NCI-H82 (cell line): ENCODE measurements at regions not wholly inside any gene's neighbourhood (a gene's known extent, or its start where the extent isn't known, plus 50 kb on each side); places are given as distances from the start of the nearest gene placed in this dataset.
A peak's percentile ranks its signal among the peaks of the same experiment; 100 is the strongest.
"Not testable (repeated sequence)": the region's sequence is repeated elsewhere in the genome, so short reads cannot be mapped to it uniquely, and the experiment has no call there.

ENCODE experiments used
- DNase-seq: peaks from one replicate; lab custom pipeline; 2025; lab: John Stamatoyannopoulos, UW

DNA sequence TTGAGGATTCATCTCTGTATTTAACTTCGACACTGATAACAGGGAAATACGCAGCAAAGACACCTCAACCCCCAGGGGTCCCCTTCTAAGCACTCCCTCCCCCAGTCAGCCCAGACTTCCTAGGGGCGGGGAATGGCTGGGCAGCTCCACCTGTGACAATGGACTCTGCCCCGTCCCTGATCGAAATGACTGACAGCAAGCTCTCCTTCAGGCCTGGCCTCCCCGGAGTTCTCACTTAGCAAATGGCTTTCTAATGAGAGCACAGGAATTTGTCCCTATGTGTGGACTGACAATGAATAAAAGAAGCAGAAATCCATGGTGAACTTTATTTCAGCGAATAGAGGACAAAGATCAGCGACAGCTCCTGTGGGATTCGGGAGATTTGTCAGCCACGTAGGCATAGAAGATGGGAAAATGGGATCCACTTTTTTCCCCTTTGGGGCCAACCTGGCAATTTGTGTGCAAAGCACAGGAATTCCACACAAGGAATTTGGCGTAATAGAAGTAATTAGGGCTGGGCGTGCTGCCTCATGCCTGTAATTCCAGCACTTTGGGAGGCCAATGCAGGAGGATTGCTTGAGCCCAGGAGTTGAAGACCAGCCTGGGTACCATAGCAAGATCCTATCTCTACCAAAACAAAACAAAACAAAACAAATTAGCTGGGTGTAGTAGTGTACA, 63.8 kb downstream of the TNFAIP2 start:
- DNase-seq: no peak

DNA sequence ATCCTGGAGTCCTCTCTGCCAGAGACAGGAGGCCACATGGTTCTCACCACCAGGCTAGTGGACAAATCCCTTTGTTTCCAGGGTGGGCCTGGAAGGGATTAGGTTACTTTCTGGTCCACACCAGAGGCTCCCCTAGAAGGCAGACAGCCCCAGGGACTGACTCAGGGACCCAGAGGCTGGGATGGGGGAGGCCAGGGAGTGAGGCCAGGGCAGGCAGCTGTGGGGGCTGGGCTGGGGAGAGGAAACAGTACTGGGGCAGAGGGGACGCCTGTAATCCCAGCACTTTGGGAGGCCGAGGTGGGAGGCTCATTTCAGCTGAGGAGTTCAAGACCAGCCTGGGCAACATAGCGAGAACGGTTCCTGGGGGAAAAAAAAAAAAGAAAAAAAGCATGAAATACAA, 64.7 kb downstream of the TNFAIP2 start:
- DNase-seq: no peak

DNA sequence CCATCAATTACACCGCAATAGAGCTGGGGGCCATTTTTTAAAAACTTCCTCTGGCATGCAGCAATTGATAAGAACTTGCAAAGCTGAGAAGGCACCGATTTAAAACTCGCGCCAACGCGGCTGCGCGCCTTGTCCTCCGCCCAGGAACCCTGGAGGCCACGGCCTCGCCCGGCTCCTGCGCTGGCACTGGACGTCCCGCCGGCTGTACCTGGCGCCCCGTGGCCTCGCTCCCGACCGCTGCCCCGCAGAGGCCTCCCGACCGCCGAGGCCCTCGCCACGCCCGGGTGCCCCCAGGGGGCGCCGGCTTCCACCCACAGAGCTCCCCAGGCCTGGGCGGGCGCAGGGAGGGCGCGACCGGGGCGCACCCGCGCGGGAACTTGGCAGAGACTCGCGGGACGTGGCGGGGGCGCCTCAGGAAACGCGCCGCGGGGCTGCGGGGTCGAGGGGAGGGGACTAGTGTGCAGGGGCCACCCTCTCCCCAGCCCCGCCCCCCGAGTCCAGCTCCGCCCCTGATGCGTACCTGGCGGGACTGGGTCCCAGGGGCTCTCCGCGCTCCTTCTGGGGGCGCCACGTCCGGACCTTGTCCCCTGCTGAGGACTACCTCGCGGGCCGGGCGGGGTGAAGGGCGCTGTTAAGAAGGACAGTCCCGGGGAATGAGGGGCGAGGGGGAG, 65.7 kb downstream of the TNFAIP2 start:
- DNase-seq: no peak

DNA sequence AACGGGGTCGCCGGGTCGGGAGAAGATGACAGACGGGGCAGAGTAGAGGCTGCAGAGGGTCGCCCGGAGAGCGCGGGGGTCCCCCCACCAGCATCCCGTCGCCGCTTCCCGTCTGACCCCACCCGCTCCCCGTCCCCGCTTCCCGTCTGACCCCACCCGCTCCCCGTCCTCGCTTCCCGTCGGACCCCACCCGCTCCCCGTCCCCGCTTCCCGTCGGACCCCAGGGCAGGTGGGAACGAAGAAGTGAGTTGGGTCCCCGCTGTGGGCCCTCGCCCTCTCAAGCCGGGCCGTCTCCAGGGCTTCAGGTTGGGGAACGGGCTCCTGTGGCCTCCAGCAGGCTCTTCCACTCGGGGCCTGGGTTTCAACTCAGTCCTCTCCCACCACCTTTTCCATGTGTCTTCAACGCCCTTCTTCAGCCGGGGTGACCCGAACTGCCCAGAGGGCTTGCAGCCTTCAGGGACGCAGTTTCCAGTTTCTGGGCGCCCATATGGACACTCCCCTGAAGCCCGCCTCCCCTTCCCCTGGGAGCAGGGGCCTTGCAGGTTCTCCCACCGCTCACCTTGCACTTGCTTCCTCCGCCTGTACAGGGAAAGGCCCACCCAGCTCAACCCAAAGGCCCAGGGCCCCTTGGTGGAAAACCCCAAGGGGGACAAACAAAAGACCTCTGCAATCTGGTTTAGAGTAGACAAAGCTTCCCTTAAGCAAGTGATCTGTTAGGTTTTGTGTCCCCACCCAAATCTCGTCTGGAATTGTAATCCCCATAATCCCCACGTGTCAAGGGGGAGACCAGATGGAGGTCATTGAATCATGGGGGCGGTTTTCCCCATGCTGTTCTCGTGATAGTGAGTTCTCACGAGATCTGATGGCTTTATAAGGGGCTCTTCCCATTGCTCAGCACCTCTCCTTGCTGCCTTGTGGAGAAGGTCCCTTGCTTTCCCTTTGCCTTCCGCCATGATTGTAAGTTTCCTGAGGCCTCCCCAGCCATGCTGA, 66.5 kb downstream of the TNFAIP2 start:
- peak; percentile 67 for DNase-seq

DNA sequence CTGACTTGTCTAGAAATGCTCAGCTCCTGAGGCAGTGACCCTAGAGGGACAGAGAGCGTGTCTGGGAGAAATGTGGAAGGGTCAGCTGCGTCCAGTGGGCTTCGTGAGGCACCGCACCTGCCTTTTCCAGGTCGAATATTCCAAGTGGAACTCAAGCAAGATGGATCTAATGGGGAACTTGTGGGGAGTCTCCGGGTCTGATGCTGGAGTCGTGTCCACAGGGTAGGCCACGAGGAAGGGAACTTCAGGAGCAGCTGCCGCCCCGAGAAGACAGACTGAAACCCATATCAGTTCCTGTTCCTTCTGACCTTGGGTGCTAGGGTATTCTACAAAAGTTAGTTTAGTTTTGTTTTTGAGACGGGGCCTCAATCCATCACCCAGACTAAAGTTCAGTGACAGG, 67.5 kb downstream of the TNFAIP2 start:
- no peak for DNase-seq

DNA sequence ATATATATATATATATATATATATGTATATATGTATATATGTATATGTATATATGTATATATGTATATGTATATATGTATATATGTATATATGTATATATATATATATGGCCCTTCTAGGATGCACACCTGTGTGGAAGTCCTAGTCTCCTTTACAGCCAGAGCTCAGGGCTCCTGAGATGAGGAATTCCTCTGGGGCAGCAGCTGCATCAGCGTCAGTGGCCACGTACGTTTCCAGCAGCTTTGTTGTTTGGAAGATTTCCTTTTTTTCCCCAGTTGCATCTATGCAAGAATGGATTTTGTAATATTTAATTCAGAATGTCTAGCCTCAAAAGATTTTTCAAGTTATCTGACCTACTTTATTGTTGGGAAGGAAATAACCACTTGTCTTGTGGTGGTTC, 68.6 kb downstream of the TNFAIP2 start:
- no peak for DNase-seq

DNA sequence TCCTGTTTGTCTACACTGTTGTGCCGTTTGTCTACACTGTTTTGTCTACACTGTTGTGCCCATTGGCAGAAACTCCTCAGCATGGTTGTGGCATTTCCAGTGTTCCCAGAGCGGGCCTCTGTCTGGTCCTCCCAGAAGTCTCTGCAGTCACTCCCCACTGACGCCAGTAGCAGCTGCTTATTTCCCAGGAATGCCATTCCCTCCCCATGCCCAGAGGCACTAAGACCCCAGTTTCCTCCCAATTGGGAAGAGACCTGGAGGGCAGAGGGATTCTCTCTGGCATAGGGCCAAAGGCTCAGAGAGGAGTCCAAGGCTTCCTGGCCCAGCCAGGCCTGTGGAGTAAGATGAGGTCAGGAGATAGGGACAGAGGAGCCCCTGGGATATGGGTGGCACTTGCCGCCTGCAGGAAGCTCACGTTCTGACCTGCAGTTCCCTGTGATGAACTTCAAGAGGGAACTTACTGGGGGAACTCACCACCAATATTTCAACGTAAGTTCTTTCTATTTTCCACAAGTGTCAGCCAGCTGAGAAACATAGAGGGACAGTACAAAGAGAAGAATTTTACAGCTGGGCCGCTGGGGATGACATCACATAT, 69.1 kb downstream of the TNFAIP2 start:
- no peak for DNase-seq

DNA sequence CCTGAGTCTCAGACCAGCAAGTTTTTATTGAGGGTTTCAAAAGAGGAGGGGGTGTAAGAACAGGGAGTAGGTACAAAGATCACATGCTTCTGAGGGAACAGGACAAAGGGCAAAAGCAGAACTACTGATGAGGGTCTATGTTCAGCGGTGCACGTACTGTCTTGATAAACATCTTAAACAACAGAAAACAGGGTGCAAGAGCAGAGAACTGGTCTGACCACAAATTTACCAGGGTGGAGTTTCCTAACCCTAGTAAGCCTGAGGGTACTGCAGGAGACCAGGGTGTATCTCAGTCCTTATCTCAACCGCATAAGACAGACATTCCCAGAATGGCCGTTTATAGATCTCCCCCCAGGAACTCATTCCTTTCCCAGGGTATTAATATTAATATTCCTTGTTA, 69.6 kb downstream of the TNFAIP2 start:
- not testable (repeated sequence) for DNase-seq

DNA sequence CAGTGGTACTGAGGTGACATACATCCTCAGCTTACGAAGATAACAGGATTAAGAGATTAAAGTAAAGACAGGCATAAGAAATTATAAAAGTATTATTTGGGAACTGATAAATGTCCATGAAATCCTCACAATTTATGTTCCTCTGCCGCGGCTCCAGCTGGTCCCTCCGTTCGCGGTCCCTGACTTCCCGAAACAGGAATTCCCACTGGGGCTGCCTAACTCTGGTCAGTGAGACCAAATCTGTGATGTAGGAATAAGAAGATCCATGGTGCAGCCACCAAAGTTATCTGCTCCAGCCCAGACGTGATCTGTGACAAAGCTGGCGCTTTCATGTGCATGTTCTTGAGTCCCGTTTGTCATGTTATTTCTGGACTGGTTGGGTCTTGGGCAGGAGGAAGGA, 70.2 kb downstream of the TNFAIP2 start:
- DNase-seq: peak; percentile 39

DNA sequence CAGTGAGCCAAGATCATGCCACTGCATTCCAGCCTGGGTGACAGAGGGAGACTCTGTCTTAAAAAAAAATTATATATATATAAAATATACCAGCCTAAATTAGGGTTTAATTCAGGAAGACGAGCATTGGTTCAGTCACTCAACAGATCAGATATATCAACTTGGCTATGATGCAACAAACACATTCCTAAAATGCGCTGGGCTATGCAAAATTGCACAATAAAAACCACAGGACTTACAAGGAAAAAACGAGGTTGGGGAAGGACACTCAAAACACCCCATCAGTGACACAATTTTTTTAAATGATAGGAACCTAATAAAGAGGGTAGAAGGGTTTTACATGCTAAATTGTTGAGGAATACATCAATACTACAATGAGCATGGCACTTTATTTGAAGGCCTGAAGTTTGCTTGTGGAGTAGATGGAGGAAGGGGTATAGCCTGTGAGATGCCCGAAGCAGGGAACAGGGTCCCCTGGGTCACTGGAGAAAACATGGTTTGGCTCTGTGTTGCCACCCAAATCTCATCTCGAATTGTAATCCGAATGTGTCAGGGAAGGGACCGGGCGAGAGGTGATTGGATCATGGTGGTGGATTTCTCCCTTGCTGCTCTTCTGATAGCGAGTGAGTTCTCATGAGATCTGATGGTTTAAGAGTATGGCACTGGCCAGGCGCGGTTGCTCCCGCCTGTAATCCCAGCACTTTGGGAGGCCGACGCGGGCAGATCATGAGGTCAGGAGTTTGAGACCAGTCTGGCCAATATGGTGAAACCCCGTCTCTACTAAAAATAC, 71.2 kb downstream of the TNFAIP2 start:
- no peak for DNase-seq

DNA sequence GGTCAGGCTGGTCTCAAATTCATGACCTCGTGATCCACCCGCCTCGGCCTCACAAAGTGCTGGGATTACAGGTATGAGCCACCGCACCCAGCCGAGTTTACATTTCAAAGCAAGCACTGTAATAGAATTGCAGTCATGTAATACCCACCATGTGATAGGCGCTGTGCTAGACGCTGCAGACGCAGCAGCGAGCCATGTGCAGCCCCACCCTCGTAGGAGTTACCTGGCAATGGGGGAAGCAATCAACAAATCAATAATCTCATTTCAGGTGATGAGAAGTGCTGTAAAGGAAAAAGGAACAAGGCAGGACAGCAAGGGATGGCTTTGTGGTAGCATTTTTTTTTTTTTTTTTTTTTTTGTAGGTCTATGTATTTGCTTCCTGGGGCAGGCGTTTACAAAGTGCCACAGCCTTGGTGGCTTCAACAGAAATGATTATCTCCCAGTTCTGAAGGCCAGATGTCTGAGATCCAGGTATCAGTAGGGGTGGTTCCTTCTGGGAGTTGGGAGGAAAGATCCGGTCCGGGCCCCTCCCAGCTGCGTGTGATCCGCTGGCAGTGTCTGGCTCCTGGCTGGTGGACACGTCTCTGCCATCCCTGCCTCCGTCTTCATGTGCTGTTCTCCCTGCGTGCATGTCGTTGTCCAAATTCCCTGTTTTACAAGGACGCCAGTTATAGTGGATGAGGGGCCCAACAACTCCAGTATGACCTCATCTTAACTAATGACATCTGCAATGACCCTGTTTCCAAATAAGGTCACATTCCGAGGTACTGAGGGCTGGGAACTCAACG, 72.8 kb downstream of the TNFAIP2 start:
- no peak for DNase-seq

DNA sequence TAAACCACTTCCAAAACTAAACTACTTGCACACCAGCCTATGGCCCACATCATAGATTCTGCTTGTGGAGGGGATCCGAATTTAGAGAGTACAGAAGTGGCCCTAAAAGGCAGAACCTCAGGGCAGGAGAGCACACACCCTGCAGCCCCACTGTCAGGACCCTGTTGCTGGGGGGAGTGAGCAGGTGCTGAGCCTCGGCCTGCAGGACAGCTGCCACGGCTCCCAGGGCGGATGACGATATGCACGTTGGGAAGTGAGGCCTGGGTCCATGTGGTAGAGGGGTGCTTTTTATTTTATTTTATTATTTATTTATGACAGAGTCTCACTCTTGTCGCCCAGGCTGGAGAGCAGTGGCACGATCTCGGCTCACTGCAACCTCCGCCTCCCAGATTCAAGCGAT, 73.5 kb downstream of the TNFAIP2 start:
- DNase-seq: no peak

DNA sequence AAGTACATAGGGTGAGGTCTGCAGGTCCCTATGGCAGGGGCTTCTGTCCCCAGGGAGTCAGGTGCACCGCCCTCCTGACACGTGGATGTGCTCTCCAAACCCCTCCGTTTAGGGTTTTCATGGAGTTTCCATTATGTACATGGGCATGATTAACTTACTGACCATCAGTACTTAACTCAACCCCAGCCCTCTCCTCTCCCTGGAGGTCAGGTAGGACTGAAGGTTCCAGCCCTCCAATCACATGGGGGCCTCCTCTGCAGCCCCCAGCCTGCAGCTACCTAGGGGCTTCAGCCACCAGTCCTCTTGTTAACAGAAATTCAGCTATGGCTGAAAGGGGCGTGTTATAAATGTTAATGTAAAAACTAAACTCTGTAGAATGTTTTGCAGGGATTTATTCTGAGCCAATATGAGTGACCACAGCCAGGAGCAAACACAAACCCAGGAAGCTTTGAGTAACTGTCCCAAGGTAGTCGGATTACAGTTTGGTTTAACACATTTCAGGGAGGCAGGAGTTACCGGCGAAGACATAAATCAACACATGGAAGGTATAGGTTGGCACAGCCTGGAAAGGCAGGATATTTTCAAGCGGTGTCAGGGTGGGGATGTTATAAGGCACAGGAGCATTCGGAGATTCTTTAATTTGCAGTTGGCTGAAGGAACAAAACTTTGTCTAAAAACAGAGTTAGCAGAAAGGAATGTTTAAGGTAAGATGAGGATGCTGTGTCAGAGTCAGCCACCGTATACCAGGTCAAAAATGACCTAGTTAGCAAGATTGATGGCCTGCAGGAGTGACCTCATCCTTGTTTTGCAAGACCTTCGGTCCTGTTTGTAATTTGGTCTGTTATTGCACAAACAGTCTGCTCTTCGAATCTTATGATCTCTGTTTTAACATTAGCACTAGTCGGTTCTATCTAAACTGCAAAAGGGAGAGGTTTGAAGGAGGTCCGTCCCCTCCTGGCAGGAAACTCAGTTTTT, 75.2 kb downstream of the TNFAIP2 start:
- DNase-seq: no peak

DNA sequence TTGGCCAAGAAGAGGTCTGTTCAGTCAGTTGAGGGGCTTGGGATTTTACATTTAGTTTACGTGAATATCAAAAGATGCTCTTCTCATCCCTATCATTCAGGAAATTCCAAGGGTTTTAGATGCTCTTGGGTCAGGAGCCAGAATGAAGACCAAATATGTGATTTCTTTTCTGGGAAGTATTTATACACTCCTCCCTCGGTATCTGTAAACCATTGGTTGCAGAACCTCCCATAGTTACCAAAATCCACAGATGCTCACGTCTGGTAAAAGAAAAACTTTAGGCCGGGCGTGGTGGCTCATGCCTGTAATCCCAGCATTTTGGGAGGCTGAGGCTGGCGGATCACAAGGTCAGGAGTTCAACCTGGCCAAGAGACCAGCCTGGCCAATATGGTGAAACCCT, 75.9 kb downstream of the TNFAIP2 start:
- no peak for DNase-seq

DNA sequence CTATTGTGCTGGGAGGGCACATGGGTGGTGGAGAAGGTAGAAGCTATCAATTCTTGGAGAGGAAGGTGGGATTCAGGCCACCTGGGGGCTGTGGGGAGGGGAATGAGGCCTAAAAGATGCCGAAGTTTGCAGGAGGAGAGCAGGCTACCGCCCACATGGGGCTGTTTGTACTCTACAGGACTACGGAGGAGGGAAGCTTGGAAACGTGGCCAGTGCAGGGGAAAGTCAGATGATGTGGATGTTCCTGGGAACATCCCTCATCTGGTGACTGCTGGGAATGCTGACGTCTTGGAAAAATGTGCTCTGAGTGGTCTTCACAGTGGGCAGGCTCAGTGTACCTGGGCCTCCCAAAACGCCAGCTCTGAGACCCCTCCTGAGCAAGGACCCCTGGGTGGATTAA, 78.5 kb downstream of the TNFAIP2 start:
- DNase-seq: no peak

DNA sequence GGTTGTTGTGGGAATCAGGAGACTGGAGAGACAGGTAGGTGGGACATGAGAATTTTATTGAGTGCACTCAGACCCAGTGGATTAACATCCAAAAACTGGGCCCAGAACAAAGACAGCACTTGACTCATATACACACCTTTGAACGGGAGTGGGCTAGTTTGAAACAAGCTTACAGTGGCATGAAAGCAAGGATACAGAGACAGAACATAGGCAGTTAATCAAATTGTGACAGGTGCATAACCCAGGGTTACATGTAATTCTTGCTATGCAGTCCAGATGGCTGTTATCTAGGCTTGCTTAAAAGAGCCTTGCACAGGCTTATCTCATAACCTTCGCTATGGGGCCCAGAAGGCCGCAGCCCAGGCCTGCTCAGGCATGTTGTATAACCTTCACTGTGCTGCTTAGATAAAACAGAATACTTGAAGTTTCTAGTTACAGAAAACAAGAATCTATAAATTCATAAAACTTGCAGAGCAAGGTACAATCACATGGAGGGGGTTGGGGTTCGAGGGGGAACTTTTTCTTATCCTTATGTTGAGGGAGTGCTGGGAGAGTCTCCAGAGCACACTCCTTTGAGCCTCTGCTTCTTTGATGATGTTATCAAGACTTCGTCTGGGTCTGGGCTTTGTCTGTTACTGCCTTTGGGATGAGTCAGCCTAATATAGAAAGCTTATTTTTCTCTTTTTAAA, 81.7 kb downstream of the TNFAIP2 start:
- peak; percentile 5 for DNase-seq

DNA sequence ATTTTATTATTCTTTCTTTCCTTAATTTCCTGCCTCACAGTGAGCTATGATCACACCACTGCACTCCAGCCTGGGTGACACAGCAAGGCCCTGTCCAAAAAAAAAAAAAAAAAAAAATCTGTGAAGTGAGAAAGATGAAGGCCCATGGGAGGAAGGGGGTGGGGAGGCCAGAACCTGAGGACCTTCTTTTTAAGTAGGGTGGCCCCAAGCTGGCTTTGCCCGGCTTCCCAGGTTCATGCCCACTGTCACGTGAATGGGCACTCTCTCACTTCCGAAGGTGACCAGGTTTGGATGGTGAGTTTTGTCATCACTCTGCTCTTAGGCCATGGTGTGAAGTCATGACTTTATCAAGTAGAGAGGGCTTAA, 82.3 kb downstream of the TNFAIP2 start:
- DNase-seq: no peak

DNA sequence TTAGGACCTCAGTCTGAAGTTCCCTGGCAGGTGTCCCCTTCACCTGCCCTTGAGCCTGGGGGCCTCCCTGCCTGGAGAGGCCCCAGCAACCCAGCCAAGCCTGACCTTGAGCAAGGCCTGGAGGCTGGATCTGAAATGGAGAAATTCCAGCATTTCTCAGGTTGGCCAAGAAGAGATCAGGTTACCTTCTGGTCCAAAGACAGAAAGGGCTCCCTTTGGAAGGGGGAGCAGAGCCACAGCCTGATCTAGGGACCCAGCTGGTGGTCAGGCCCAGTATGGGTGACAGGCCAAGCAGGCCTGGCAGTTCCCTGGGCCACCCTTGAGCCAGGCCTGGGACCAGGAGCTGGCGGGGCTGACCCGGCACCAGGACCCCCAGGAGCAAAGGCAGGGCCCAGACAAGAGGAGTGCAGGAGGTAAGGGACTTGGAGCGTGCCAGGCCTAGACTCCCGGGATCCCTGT, 82.8 kb downstream of the TNFAIP2 start:
- no peak for DNase-seq

DNA sequence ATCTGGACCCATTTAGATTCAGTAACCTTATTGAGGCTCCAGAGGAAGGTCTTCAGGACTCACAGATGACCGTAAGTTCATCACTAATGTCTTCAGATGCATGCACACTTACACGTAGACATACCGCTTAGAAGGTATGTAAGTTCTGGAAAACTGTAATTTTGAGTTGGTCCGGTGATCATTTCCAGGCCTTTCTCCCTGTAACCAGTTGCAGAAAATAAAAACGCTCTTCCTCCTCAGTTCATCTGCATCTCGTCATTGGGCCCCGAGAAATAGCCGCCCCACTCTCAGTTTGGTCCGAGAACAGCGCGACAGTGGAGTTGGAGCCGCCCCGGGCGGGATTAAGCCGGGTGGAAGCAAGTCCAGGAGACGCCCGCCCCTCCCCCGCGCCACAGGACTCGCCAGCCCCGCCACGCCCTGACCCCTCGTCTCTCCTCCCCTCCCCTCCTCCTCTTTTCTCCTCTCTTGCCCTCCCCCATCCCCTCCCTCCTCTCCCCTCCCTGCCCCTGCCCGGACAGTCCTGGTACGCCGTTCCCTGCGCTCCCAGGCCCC, 83.7 kb downstream of the TNFAIP2 start:
- peak; percentile 59 for DNase-seq
